ENCODE measurements at regions not wholly inside any gene's neighbourhood (a gene's known extent, or its start where the extent isn't known, plus 50 kb on each side); places are given as distances from the start of the nearest gene placed in this dataset.

DNA sequence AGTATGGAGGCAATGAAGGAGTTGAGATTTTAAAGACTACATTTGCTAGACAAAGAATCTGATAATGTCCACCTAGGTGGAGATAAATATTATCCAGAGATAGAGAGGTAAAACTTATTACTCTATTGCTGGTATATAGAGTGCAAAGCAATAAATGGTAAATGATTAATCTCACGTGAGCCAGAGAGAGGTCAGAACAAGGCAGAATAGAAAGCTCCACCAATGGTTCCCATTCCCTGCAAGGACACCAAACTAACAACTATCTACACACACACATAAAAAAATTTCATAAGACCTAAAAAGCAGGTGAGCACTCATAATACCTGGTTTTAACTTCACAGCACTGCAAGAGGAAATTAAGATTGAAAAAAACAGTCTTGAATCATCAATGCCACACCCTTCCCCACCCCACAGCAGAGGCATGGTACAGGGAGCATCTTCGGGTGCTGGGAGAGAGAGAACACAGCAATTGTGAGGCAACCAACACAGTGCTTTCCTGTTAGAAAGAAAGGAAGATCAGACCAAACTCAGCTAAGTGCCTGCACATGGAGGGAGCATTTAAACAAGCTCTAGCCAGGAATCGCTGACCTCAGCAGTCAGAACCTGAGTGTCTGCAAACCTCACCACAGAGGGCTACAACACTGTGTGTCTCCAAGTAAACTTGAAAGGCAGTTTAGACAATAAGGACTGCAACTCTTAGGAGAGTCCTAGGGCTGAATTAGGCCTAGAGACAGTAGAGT lies 1432.6 kb upstream of the TMEFF2 start:
- no peak overlapping the region for H3K4me3 ChIP-seq (ENCODE audit: low read depth, low read length)
- DNase-seq (ENCODE audit: low read depth) = no peak
- TF ChIP-seq, protein P1, sequence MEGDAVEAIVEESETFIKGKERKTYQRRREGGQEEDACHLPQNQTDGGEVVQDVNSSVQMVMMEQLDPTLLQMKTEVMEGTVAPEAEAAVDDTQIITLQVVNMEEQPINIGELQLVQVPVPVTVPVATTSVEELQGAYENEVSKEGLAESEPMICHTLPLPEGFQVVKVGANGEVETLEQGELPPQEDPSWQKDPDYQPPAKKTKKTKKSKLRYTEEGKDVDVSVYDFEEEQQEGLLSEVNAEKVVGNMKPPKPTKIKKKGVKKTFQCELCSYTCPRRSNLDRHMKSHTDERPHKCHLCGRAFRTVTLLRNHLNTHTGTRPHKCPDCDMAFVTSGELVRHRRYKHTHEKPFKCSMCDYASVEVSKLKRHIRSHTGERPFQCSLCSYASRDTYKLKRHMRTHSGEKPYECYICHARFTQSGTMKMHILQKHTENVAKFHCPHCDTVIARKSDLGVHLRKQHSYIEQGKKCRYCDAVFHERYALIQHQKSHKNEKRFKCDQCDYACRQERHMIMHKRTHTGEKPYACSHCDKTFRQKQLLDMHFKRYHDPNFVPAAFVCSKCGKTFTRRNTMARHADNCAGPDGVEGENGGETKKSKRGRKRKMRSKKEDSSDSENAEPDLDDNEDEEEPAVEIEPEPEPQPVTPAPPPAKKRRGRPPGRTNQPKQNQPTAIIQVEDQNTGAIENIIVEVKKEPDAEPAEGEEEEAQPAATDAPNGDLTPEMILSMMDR (conservative IDR thresholded peaks at IDR 0.05; ENCODE audit: low read depth, low read length) = no peak

DNA sequence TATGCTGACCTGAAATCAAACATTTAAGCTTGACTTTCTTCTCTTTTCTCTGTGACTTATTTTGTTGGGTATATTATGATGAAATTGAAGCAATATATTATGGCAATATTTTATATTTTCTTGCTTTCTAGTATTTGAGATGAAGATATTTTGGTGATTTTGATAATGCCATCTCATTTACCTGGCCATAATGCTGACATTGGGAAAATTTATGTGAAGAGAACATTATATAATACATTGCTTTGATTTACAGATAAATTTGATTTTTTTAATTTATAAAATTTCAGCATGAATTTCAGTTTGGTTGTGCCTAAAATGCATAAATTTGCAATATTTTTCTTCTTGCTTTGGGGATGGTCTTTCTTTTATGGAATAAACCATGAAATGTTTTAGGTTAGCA lies 1413.7 kb upstream of the TMEFF2 start:
- DNase-seq (ENCODE audit: low read depth) = no peak
- TF ChIP-seq, protein P1 (conservative IDR thresholded peaks at IDR 0.05; ENCODE audit: low read depth, low read length) = no peak
- no peak overlapping the region for H3K4me3 ChIP-seq (ENCODE audit: low read depth, low read length)

DNA sequence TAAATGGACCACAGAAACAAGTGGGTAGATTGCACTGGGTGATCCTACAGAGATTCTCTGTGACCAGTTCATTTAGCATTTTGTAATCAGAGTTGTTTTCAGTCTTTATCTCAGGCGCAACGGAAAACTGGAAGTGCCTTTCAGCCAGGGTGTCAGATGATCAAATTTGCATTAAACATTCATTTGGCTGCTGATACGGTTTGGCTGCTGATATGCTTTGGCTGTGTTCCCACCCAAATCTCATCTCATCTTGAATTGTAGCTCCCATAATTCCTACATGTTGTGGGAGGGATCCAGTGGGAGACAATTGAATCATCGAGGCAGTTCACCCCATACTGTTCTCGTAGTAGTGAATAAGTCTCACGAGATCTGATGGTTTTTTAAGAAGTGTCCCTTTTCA lies 1396.1 kb upstream of the TMEFF2 start:
- H3K4me3 ChIP-seq (ENCODE audit: low read depth, low read length) = no peak overlapping the region
- no peak for DNase-seq (ENCODE audit: low read depth)
- TF ChIP-seq, protein P1 (conservative IDR thresholded peaks at IDR 0.05; ENCODE audit: low read depth, low read length) = no peak

DNA sequence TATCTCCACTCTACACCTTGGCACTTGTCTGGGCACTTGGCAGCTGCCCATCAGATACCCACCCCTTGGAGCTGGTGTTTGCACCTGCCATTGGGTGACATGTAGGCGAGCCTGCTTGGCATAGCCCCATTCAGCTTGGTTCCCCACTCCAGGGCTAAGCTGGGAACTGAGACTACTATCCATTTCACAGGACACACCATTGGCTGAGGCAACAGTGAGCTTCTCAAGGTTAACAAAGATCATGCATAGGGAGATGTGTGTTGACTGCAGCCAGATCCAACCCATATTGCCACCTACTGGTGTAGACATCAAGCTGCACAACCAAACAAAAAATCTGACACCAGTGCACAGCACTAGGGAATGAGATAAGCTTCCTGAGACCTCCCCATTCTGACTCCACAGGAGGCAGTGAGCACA lies 1389.8 kb upstream of the TMEFF2 start:
- peak; percentile 71 for DNase-seq (ENCODE audit: low read depth)
- H3K4me3 ChIP-seq (ENCODE audit: low read depth, low read length) = no peak overlapping the region
- TF ChIP-seq, protein P1 (conservative IDR thresholded peaks at IDR 0.05; ENCODE audit: low read depth, low read length) = peak; percentile 69

DNA sequence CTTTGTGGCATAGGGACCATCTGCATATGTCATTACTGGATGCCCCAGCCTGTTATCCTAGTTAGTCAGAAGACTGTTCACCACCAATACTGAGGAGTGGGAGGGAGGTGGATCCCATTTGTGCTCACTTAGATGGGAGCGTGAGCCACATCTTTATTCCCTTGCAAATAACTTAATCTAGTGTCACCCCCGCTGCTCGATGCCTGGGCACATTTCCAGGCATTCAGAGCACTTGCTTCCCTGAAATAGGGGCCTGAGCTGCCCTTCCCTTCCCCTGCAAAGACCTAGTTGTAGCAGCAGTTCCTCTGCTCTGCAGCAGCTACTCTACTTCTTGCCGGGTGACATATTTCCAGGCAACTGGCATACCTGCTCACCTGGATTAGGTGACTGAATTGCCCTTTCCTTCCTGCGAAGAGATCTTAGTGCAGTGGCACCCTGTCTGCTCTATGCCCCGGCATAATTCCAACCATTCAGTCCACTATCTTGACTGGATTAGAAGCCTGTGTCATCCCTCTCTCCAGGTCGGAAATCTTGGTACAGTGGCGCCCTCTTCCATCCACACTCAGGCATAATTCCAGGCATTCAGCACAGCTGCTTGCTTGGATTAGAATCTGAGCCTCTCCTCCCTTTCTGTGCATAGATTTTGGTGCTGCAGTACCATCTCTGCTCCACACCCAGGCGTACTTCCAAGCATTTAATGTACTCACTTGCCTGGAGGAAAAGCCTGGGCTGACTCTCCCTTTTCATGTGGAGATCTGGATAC lies 1389.1 kb upstream of the TMEFF2 start:
- peak; percentile 20 for DNase-seq (ENCODE audit: low read depth)
- TF ChIP-seq, protein P1 (conservative IDR thresholded peaks at IDR 0.05; ENCODE audit: low read depth, low read length) = peak; percentile 46
- H3K4me3 ChIP-seq (ENCODE audit: low read depth, low read length) = no peak overlapping the region

DNA sequence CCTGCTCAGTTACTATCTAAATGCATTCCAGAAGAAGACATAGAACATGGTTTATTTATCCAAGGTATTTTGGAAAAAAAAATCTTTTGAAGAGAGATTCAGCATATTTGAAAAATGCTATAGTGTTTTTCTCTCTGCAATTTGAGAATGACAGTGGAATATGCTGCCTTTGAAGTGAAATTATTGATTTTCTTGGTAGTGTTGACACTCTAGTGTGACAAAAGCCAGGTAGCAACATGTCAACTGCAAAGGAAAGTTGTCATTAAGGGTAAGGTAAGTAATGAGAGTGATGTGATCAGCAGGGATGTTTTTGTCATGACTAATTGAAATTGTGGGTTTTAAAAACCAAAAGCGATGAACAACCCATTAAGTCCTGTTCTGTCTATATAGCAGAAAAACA lies 1387.1 kb upstream of the TMEFF2 start:
- DNase-seq (ENCODE audit: low read depth) = no peak
- TF ChIP-seq, protein P1 (conservative IDR thresholded peaks at IDR 0.05; ENCODE audit: low read depth, low read length) = no peak
- H3K4me3 ChIP-seq (ENCODE audit: low read depth, low read length) = no peak overlapping the region

Data from choroid plexus epithelial cell (primary cell).